ENCODE measurements at regions not wholly inside any gene's neighbourhood (a gene's known extent, or its start where the extent isn't known, plus 50 kb on each side); places are given as distances from the start of the nearest gene placed in this dataset.
A peak's percentile ranks its signal among the peaks of the same experiment; 100 is the strongest.

DNA sequence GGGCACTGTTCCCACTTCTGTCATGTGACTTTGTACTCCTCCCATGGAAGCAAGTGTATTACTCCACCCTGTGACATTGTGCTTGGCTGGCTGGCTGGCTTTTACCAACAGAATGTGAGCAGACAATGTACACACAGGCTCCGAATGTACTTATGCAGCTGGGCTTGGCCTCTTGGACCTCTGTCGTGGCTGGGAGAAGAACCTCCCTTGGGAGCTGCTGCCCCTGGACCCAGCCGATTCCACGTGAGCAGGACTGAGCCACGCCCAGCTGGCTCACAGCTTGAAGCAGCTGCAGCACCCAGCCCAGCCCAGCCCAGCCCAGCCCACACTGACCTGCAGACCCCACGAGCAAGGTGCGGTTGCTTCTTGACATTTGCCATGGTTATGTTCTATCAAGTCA, 177.5 kb downstream of the RBFOX3 start:
- TF ChIP-seq POLR2AphosphoS5 (IDR thresholded peaks at IDR 0.05): no peak
- no peak for TF ChIP-seq EP300 (IDR thresholded peaks at IDR 0.05)
- TF ChIP-seq, protein P1, sequence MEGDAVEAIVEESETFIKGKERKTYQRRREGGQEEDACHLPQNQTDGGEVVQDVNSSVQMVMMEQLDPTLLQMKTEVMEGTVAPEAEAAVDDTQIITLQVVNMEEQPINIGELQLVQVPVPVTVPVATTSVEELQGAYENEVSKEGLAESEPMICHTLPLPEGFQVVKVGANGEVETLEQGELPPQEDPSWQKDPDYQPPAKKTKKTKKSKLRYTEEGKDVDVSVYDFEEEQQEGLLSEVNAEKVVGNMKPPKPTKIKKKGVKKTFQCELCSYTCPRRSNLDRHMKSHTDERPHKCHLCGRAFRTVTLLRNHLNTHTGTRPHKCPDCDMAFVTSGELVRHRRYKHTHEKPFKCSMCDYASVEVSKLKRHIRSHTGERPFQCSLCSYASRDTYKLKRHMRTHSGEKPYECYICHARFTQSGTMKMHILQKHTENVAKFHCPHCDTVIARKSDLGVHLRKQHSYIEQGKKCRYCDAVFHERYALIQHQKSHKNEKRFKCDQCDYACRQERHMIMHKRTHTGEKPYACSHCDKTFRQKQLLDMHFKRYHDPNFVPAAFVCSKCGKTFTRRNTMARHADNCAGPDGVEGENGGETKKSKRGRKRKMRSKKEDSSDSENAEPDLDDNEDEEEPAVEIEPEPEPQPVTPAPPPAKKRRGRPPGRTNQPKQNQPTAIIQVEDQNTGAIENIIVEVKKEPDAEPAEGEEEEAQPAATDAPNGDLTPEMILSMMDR (IDR thresholded peaks at IDR 0.05): no peak
- no peak for TF ChIP-seq POLR2A (IDR thresholded peaks at IDR 0.05)
- DNase-seq: peak in 1 of 2 donors; percentile 46
- Histone ChIP-seq H3K27me3 (peaks cover 0 to 49% (median 8%) of the 10 kb centered on the region in 3 donors), H3K4me3 (no peak overlapping the region), H3K36me3 (no peaks in the 10 kb centered on the region), H3K27ac (no peak overlapping the region), H3K9me3 (peaks cover 0 to 5% (median 3%) of the 10 kb centered on the region in 4 donors), H3K4me1 (no peaks in the 10 kb centered on the region)
- intact Hi-C loops (cut with DNase I; ENCODE audit: low total_unique reads): no loop called here
- WGBS, 5 donors: 18 to 45% (median 42%) methylated on average over 5 to 7 of the region's 7 CpGs

DNA sequence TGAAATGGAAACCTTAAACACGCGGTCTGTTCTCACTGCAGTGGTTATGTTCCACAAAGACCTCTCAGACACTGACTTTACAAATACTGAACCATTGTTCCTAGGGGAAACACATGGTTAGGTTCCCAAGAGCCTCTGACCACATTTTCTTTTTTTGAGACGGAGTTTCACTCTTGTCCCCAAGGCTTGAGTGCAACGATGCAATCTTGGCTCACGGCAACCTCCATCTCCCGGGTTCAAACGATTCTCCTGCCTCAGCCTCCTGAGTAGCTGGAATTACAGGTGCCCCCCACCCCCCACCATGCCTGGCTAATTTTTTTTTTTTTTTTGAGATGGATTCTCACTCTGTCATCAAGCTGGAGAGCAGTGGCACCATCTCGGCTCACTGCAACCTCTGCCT, 179.7 kb downstream of the RBFOX3 start:
- Histone ChIP-seq H3K9me3 (peaks cover 0 to 5% (median 3%) of the 10 kb centered on the region in 4 donors), H3K4me3 (no peak overlapping the region), H3K36me3 (no peaks in the 10 kb centered on the region), H3K27me3 (peaks cover 0 to 48% (median 4%) of the 10 kb centered on the region in 3 donors), H3K4me1 (no peaks in the 10 kb centered on the region), H3K27ac (no peak overlapping the region)
- WGBS, 5 donors: 80 to 93% (median 91%) methylated on average over 8 of the region's 8 CpGs
- no peak for DNase-seq
- TF ChIP-seq POLR2A (IDR thresholded peaks at IDR 0.05): no peak
- TF ChIP-seq, protein P1 (IDR thresholded peaks at IDR 0.05): no peak
- TF ChIP-seq EP300 (IDR thresholded peaks at IDR 0.05): no peak
- no peak for TF ChIP-seq POLR2AphosphoS5 (IDR thresholded peaks at IDR 0.05)
- intact Hi-C loops (cut with DNase I; ENCODE audit: low total_unique reads): no loop called here

DNA sequence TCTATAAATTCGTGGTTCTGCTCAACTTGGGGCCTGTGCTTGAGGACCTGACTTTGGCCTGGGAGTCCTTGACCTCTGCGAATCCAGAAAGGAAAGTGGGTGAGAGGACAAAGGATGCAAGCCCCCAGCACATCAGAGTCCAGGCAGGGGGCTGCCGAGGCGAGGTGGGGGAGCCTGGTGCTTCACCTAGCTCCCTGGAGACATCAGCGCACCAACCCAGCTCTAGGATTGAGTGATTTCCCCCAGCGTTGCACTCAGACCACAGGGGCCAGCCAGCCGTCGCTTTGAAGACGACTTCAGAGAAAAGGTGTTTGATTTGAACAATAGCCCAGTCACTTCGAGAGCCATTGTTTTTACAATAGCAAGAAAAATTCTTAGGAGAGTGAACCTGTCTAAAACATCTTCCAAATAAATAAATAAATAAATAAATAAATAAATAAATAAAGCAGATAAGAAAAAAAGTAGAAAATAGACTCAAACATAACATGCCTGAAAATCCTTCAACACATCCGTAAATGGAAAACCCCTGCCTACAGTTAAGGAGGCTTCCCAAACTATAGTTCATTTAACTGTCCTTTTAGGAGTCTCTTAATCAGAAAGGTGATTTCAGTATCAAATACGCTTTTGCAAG, 180.9 kb downstream of the RBFOX3 start:
- H3K27ac ChIP-seq: no peak overlapping the region
- no peak for DNase-seq
- intact Hi-C loops (cut with DNase I; ENCODE audit: low total_unique reads): no loop called here
- no peaks in the 10 kb centered on the region for H3K36me3 ChIP-seq
- 45 to 57% (median 52%) methylated on average over 12 of the region's 12 CpGs for WGBS, 5 donors
- H3K9me3 ChIP-seq: peaks cover 0 to 5% (median 3%) of the 10 kb centered on the region in 4 donors
- no peak for TF ChIP-seq POLR2AphosphoS5 (IDR thresholded peaks at IDR 0.05)
- TF ChIP-seq POLR2A (IDR thresholded peaks at IDR 0.05): no peak
- TF ChIP-seq, protein P1 (IDR thresholded peaks at IDR 0.05): no peak
- TF ChIP-seq EP300 (IDR thresholded peaks at IDR 0.05): no peak
- H3K4me1 ChIP-seq: no peaks in the 10 kb centered on the region
- H3K27me3 ChIP-seq: peaks cover 0 to 48% (median 4%) of the 10 kb centered on the region in 3 donors
- H3K4me3 ChIP-seq: no peak overlapping the region

GRCh38 chr17:79428988-79429387, 181.9 kb downstream of the RBFOX3 start:
- Histone ChIP-seq H3K4me3 (no peak overlapping the region), H3K36me3 (no peaks in the 10 kb centered on the region), H3K9me3 (peaks cover 0 to 3% (median under 1%) of the 10 kb centered on the region in 4 donors), H3K27me3 (peaks cover 0 to 54% (median 8%) of the 10 kb centered on the region in 3 donors), H3K27ac (no peak overlapping the region), H3K4me1 (no peaks in the 10 kb centered on the region)
- TF ChIP-seq, protein P1 (IDR thresholded peaks at IDR 0.05): no peak
- no peak for TF ChIP-seq POLR2AphosphoS5 (IDR thresholded peaks at IDR 0.05)
- 77 to 83% (median 81%) methylated on average over 10 to 12 of the region's 12 CpGs for WGBS, 5 donors
- DNase-seq: no peak
- intact Hi-C loops (cut with DNase I; ENCODE audit: low total_unique reads): no loop called here
